ENCODE measurements at regions not wholly inside any gene's neighbourhood (a gene's known extent, or its start where the extent isn't known, plus 50 kb on each side); places are given as distances from the start of the nearest gene placed in this dataset.

- no peak for DNase-seq (ENCODE audit: low read depth)
Observed at GRCh38 chr21:41632748-41633475, 125.0 kb upstream of the TMPRSS2 start.

DNA sequence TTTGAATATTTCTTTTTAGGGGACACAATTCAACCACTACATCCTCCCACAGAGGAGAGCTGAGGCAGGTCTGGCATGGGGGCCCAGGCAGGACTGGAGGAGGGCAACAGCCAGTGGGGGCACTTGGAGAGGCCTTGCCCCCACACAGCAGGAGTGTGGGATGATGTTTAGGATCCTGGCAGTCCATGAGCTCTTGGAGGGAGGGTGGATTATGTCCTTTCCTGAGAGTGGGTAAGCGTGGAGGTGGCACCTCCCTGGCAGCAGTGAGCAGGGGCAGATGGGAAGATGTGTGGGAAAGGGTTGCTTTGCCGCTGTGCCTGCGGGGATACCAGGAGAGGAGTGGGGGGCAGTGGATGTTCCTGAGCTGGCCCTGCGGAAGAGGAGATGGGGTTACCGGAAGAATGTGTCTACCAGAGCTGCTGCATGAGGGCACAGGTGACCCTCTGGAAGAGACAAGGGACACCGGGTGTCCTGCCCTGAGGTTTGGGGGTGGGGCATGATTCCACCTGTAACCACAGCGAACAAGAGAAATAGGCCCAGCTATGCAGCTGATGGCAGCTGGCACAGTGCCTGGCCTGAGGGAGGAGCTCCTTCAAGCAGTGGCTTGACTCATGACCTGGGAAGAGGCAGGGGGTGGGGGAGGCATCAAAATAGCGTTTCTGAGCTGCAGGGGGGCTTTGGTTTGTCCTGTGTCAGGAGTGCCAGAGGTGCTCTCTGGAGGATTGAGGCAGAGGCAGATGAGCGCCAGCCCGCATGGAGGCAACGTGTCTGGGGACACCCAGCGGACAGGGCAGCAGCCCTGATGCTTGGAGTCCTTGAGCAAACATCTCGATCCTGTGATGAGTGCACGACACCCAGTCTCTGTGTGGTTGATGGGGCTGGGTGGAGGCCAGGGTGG is 123.9 kb upstream of the TMPRSS2 start:
- DNase-seq (ENCODE audit: low read depth), result peak; percentile 93

DNA sequence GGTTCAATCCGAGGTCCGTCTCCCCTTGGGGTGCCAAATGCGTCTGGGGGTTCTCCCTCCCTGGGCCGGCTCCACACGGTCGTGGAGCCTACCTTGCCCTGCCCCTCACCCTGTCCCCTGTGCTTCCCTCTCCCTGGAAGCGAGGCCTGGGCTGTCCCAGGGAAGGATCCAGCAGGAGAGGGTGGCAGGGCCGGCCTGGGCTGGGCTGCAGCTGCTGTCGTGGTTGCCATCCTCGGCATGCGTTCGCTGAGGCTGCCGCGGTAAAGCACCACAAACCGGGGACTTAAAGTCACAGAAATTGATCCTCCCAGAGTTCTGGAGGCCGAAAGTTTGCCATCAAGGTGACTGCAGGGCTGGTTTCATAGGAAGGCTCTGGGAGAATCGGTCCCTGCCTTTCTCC is 123.0 kb upstream of the TMPRSS2 start:
- no peak for DNase-seq (ENCODE audit: low read depth)

- peak; percentile 99 for DNase-seq (ENCODE audit: low read depth)
Observed at GRCh38 chr21:41630249-41630648, 122.3 kb upstream of the TMPRSS2 start.

- DNase-seq (ENCODE audit: low read depth), result no peak
Observed at GRCh38 chr21:41628256-41628655, 120.3 kb upstream of the TMPRSS2 start.

DNA sequence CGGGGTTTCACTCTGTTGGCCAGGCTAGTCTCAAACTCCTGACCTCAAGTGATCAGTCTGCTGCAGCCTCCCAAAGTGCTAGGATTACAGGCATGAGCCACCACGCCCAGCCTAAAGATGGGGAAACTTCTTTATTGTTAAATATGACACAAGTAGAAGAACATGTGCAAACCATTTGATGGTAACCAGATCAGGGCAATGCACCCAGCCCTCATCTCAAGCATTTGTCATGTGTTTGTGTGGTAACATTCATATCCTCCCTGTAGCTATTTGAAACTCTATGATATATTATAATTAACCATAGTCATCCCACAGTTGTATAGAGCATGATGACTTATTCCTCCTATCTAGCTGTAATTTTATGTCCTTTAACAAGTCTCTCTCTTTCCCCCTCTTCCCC is 119.5 kb upstream of the TMPRSS2 start:
- DNase-seq (ENCODE audit: low read depth), result peak; percentile 58

DNA sequence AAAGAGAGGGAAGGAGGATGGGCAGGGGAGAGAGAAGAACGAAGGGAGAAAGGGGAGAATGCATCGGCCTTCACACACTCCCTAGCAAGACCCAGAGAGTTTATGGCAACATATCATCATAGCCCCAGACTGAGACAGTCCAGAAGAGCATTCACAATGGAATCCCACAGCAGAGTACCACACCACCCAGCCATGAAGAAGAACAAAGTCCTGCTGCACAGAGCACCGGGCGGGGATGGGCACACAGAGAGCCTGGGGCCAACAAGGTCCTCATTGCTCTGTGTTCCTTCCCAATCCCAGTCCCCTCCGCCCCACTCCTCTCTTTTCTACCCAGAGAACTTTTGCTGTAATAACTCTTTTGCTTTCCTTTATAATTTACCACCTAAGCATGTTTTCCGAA is 118.1 kb upstream of the TMPRSS2 start:
- no peak for DNase-seq (ENCODE audit: low read depth)

- DNase-seq (ENCODE audit: low read depth), result no peak
Observed at GRCh38 chr21:41625428-41625827, 117.5 kb upstream of the TMPRSS2 start.

- no peak for DNase-seq (ENCODE audit: low read depth)
Observed at GRCh38 chr21:41624674-41625310, 116.8 kb upstream of the TMPRSS2 start.

GRCh38 chr21:41623945-41624344 is 116.0 kb upstream of the TMPRSS2 start:
- no peak for DNase-seq (ENCODE audit: low read depth)

DNA sequence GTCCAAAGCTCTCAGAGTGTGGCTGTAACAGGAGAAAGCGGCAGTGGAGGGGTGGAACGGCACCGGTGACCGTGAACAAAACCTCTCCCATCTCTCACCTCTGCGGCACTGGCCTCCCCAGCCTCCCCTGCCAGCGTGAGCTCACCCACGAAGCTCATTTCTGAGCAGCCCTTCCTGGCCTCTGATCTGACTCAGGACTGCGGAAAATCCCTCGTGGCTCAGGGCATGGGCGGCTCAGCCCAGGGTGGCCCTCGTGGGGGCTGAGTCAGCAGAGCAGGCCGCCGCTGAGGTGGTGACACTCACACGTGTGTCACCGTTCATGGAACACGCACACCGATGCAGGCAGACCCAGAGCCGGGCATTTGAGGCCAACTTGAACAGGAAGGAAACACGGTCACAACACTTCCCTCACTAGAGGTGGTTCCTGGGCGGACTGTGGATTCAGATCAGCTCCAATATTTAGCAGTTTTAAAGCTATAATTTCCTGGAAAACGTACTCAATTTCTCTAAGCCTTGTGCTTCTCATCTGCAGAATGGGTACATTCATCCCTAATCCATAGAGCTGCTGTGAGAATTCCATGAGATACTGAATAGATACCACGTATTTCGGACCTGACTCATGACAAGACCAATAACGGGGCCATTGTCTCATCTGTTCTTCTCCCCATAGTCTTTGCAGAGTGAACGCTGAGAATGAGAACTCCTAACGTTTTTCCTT is 115.0 kb upstream of the TMPRSS2 start:
- DNase-seq (ENCODE audit: low read depth), result peak; percentile 68

GRCh38 chr21:41622201-41622600 is 114.2 kb upstream of the TMPRSS2 start:
- no peak for DNase-seq (ENCODE audit: low read depth)

DNA sequence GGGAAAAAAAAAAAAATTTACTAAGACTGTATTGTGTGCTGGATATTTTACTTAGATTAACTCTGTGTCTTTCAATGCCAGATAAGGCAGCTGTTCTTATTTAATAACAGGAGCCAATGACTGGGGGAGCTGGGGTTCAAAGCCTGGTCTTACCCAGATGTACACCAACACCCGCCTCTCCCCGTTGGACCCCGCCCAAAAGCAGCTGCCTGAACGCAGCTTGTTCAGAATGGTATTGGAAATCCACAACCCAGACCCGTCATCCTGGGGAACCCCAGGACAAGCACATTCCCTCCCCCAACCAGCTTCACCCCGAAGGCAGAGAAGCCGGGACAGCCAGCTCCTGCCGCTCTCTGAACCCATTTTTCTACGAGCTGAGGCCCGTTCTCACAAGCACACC is 113.6 kb upstream of the TMPRSS2 start:
- DNase-seq (ENCODE audit: low read depth), result no peak

GRCh38 chr21:41620982-41621381 is 113.0 kb upstream of the TMPRSS2 start:
- DNase-seq (ENCODE audit: low read depth), result no peak

DNA sequence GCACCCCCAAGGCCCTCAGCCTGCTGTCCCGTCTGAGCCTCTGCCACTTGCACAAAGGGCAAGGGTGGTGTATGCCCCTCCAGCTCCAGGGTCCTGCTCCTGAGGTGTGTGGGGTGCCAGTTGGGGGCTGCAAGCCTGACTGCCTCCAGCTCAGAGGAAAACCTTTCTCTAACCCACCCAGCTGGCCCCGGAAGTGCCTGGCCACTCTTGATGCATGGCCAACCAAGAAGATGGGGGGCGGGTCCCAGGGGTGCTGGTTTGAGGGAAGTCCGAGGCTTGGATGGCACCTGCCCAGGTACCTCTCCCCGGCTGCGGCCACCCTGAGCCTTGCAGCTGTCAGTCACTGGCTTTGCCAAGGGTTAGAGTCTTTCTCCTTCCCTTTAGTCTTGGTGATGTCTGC is 112.6 kb upstream of the TMPRSS2 start:
- DNase-seq (ENCODE audit: low read depth), result no peak

GRCh38 chr21:41616031-41616591 is 108.2 kb upstream of the TMPRSS2 start:
- peak; percentile 83 for DNase-seq (ENCODE audit: low read depth)

DNA sequence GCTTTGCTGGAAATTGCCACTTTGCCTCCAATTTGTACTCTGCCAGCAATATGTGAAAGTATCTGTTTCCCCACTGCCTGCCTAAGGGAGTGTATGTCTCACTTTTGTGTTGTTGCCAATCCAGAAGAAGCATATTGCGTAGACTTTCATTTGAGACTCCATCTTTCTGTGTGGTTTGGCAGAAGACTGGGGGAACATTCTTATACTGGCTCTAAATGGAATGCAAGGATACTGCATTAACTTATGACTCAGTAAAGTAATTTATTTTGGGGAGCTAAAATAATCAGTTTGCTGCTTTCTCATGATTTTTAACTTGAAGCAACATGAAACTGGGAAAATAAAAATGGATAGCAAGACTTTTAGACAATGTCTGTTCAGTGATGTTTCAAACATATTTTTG is 107.7 kb upstream of the TMPRSS2 start:
- peak; percentile 92 for DNase-seq (ENCODE audit: low read depth)

- DNase-seq (ENCODE audit: low read depth), result peak; percentile 65
Observed at GRCh38 chr21:41614511-41614910, 106.6 kb upstream of the TMPRSS2 start.

DNA sequence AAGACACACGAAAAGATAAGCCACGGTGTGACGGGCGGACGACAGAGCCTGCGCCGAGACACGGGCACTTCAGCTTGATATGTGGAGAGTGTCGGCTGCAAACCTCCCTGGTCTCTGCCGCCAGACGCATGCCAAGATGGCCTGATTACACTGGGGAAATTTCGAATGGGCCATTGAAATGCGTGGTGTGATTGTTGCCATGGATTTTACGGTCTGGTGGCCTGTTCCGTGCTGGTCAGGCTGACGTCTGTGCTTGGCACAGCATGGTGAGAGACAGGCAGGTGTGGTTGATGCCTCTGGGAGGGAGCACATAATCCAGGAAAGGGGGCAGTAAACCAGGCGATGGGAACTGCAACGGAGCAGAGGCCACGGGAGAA is 105.6 kb upstream of the TMPRSS2 start:
- no peak for DNase-seq (ENCODE audit: low read depth)

GRCh38 chr21:41612674-41613532 is 104.9 kb upstream of the TMPRSS2 start:
- peak; percentile 94 for DNase-seq (ENCODE audit: low read depth)
